ENCODE measurements at regions not wholly inside any gene's neighbourhood (a gene's known extent, or its start where the extent isn't known, plus 50 kb on each side); places are given as distances from the start of the nearest gene placed in this dataset.

DNA sequence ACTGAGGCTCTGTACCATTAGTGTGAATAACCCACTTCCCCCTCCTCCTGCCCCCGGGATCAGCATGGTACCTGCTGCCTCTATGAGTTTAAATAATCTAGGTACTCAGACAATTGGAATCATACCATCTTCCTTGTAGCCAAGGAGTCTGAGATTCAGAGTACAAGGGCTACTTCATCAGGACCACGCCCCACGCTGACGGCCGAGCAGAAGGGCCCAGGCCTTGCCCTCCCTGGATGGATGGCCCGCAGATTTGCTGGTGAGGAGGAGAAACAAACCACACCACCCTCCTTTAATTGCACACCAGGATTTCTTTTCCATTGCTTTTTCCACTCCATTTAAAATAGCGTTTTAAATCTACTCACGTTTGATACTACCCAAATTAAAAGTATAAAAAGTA is 649.9 kb upstream of the ADARB2 start:
- H2AK5ac ChIP-seq (ENCODE audit: low read depth, low read length), result no peak overlapping the region
- H3K4me3 ChIP-seq (ENCODE audit: insufficient read depth, low read depth, low read length), result no peak overlapping the region
- H2AK9ac ChIP-seq (replicated peaks; ENCODE audit: low read depth, low read length, poor library complexity), result no peak overlapping the region
- no peaks in the 10 kb centered on the region for H4K20me1 ChIP-seq (ENCODE audit: insufficient read depth, low read length)
- no peak overlapping the region for H2AFZ ChIP-seq (replicated peaks; ENCODE audit: low read length, poor library complexity)
- no peak overlapping the region for H3K4ac ChIP-seq (ENCODE audit: low read depth, low read length)
- no CpG with 5 or more reads among the region's 8 CpGs for WGBS, 2 experiments (ENCODE audit: extremely low coverage in 2 of 2, insufficient read length in 1 of 2)
- POLR2A ChIA-PET (ENCODE audit: unreplicated experiment), result no interaction called here
- no TSS peak for BruUV-seq (replicated peaks)
- DNase-seq (no peak), ATAC-seq (ENCODE audit: low read depth) (no peak)
- H3K36me3 ChIP-seq (ENCODE audit: control insufficient read depth, insufficient read depth, low read length), result no peaks in the 10 kb centered on the region
- H4K8ac ChIP-seq (ENCODE audit: low read depth in 2 of 2, low read length in 2 of 2), result no peak overlapping the region
- H2BK5ac ChIP-seq (ENCODE audit: low read depth, low read length, poor library complexity, severe bottlenecking), result no peak overlapping the region
- no peaks in the 10 kb centered on the region for H3K27me3 ChIP-seq (ENCODE audit: control insufficient read depth, insufficient read depth, low read length)
- H3K14ac ChIP-seq (replicated peaks; ENCODE audit: low read depth, low read length), result no peak overlapping the region
- no peaks in the 10 kb centered on the region for H3K79me1 ChIP-seq (ENCODE audit: low read depth in 1 of 2, low read length in 2 of 2)
- CTCF ChIA-PET, result no interaction called here
- no peak overlapping the region for H3K18ac ChIP-seq (ENCODE audit: low read depth, low read length)
- in situ Hi-C loops (cut with MboI; ENCODE audit: low sequenced_read_pairs), result no loop called here
- no peak overlapping the region for H4K5ac ChIP-seq (ENCODE audit: low read depth, low read length)
- H3K9me3 ChIP-seq (ENCODE audit: control insufficient read depth, insufficient read depth, low read length), result peaks cover 19% of the 10 kb centered on the region
- H3K9ac ChIP-seq (ENCODE audit: low read depth, low read length), result no peak overlapping the region
- TF ChIP-seq, protein P1, sequence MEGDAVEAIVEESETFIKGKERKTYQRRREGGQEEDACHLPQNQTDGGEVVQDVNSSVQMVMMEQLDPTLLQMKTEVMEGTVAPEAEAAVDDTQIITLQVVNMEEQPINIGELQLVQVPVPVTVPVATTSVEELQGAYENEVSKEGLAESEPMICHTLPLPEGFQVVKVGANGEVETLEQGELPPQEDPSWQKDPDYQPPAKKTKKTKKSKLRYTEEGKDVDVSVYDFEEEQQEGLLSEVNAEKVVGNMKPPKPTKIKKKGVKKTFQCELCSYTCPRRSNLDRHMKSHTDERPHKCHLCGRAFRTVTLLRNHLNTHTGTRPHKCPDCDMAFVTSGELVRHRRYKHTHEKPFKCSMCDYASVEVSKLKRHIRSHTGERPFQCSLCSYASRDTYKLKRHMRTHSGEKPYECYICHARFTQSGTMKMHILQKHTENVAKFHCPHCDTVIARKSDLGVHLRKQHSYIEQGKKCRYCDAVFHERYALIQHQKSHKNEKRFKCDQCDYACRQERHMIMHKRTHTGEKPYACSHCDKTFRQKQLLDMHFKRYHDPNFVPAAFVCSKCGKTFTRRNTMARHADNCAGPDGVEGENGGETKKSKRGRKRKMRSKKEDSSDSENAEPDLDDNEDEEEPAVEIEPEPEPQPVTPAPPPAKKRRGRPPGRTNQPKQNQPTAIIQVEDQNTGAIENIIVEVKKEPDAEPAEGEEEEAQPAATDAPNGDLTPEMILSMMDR (conservative IDR thresholded peaks at IDR 0.05; ENCODE audit: low read depth, low read length), result no peak
- TF ChIP-seq, protein P2, sequence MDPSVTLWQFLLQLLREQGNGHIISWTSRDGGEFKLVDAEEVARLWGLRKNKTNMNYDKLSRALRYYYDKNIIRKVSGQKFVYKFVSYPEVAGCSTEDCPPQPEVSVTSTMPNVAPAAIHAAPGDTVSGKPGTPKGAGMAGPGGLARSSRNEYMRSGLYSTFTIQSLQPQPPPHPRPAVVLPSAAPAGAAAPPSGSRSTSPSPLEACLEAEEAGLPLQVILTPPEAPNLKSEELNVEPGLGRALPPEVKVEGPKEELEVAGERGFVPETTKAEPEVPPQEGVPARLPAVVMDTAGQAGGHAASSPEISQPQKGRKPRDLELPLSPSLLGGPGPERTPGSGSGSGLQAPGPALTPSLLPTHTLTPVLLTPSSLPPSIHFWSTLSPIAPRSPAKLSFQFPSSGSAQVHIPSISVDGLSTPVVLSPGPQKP (IDR thresholded peaks at IDR 0.05; ENCODE audit: borderline replicate concordance, low read depth, low read length), result no peak
- TF ChIP-seq MAFK (IDR thresholded peaks at IDR 0.05; ENCODE audit: low read depth, low read length), result no peak
- TF ChIP-seq, protein P3, sequence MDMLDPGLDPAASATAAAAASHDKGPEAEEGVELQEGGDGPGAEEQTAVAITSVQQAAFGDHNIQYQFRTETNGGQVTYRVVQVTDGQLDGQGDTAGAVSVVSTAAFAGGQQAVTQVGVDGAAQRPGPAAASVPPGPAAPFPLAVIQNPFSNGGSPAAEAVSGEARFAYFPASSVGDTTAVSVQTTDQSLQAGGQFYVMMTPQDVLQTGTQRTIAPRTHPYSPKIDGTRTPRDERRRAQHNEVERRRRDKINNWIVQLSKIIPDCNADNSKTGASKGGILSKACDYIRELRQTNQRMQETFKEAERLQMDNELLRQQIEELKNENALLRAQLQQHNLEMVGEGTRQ (IDR thresholded peaks at IDR 0.05; ENCODE audit: low read depth, low read length), result no peak
- no peak overlapping the region for H4K91ac ChIP-seq (ENCODE audit: insufficient read depth, low read depth, low read length)
- no peak overlapping the region for H3K4me2 ChIP-seq (ENCODE audit: low read depth, low read length)
- H2BK20ac ChIP-seq (ENCODE audit: low read depth, low read length), result no peak overlapping the region
- dilution Hi-C loops (cut with HindIII; ENCODE audit: low sequenced_read_pairs, unreplicated experiment), result no loop called here
- no peaks in the 10 kb centered on the region for H3K9me1 ChIP-seq (ENCODE audit: insufficient read depth, low read length)
- H2BK120ac ChIP-seq (ENCODE audit: low read depth, low read length), result no peak overlapping the region
- H3K27ac ChIP-seq (ENCODE audit: insufficient read depth, low read length), result no peak overlapping the region
- no peaks in the 10 kb centered on the region for H3K4me1 ChIP-seq (ENCODE audit: control insufficient read depth, insufficient read depth, low read length)
- no peak overlapping the region for H3K23ac ChIP-seq (ENCODE audit: low read depth, low read length)
- H3K56ac ChIP-seq (ENCODE audit: extremely low read depth, insufficient read depth, low read length), result no peak overlapping the region
- H2BK15ac ChIP-seq (ENCODE audit: low read depth, low read length), result no peak overlapping the region
- intact Hi-C loops (cut with micrococcal nuclease), result no loop called here
